ENCODE measurements at regions not wholly inside any gene's neighbourhood (a gene's known extent, or its start where the extent isn't known, plus 50 kb on each side); places are given as distances from the start of the nearest gene placed in this dataset.

GRCh38 chr9:115665519-115665918, 488.1 kb upstream of the PAPPA start:
- H3K23ac ChIP-seq (ENCODE audit: low read length): no peak overlapping the region
- H4K5ac ChIP-seq (ENCODE audit: low read length): no peak overlapping the region
- H3K27ac ChIP-seq (ENCODE audit: low read depth, low read length): no peak overlapping the region
- H3K79me2 ChIP-seq (ENCODE audit: control insufficient read depth, insufficient read depth, low read length): no peaks in the 10 kb centered on the region
- no peak overlapping the region for H3K4me2 ChIP-seq (ENCODE audit: low read length)
- H3K9ac ChIP-seq (ENCODE audit: low read length): no peak overlapping the region
- no peak overlapping the region for H2BK15ac ChIP-seq (replicated peaks; ENCODE audit: low read depth)
- WGBS (ENCODE audit: extremely low coverage, insufficient coverage, low lambda C conversion rate): no CpG with 5 or more reads among the region's 2 CpGs
- no peak overlapping the region for H3K4me3 ChIP-seq (ENCODE audit: low read length)
- no peak overlapping the region for H3K18ac ChIP-seq (ENCODE audit: low read length)
- no peak overlapping the region for H3K4ac ChIP-seq (ENCODE audit: low read depth, low read length)
- H3K4me1 ChIP-seq (ENCODE audit: control insufficient read depth, low read depth, low read length): no peaks in the 10 kb centered on the region
- DNase-seq: no peak
- H3K36me3 ChIP-seq (ENCODE audit: control insufficient read depth, insufficient read depth, low read length): no peaks in the 10 kb centered on the region
- no peaks in the 10 kb centered on the region for H3K79me1 ChIP-seq (ENCODE audit: low read length)
- no peak overlapping the region for H2BK5ac ChIP-seq (ENCODE audit: low read length)
- H3K27me3 ChIP-seq (ENCODE audit: insufficient read depth, low read length, poor library complexity): no peaks in the 10 kb centered on the region
- H2AK5ac ChIP-seq (ENCODE audit: low read length): no peak overlapping the region
- H3K56ac ChIP-seq (ENCODE audit: low read length): no peak overlapping the region
- no peak overlapping the region for H4K8ac ChIP-seq (ENCODE audit: low read depth, low read length)
- no peak overlapping the region for H2BK120ac ChIP-seq (ENCODE audit: low read depth, low read length)

DNA sequence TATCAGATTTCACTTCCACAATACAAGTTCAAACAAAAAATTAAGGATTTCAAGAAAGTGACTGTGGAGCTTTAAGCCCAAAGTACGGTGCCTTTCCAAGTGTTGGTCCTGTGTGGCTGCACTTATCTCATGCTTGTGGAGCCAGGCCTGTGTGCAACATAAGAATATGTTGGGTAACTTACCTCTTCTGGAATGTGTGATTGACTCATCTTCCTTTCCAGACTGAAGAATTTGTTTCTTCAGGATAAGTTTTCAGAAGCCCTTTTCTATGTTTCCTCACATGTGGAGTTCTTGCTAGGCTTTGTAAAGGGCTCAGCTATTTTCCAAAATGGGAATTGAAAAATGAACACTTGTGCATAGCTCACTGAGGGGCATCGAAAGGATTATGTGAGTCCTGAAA, 485.1 kb upstream of the PAPPA start:
- H3K4me3 ChIP-seq (ENCODE audit: low read length): no peak overlapping the region

GRCh38 chr9:115671236-115671962, 482.2 kb upstream of the PAPPA start:
- H3K56ac ChIP-seq (ENCODE audit: low read length): no peak overlapping the region
- no peak overlapping the region for H2AK5ac ChIP-seq (ENCODE audit: low read length)
- no peak overlapping the region for H4K8ac ChIP-seq (ENCODE audit: low read depth, low read length)
- no peak overlapping the region for H2BK15ac ChIP-seq (replicated peaks; ENCODE audit: low read depth)
- no peak for DNase-seq
- no peak overlapping the region for H3K9ac ChIP-seq (ENCODE audit: low read length)
- H3K4me2 ChIP-seq (ENCODE audit: low read length): no peak overlapping the region
- H3K4ac ChIP-seq (ENCODE audit: low read depth, low read length): no peak overlapping the region
- no peak overlapping the region for H3K18ac ChIP-seq (ENCODE audit: low read length)
- no peaks in the 10 kb centered on the region for H3K27me3 ChIP-seq (ENCODE audit: insufficient read depth, low read length, poor library complexity)
- no peaks in the 10 kb centered on the region for H3K79me2 ChIP-seq (ENCODE audit: control insufficient read depth, insufficient read depth, low read length)
- H3K23ac ChIP-seq (ENCODE audit: low read length): no peak overlapping the region
- no peaks in the 10 kb centered on the region for H3K36me3 ChIP-seq (ENCODE audit: control insufficient read depth, insufficient read depth, low read length)
- no peak overlapping the region for H3K27ac ChIP-seq (ENCODE audit: low read depth, low read length)
- H2BK120ac ChIP-seq (ENCODE audit: low read depth, low read length): no peak overlapping the region
- H3K4me3 ChIP-seq (ENCODE audit: low read length): no peak overlapping the region
- no peaks in the 10 kb centered on the region for H3K79me1 ChIP-seq (ENCODE audit: low read length)
- WGBS (ENCODE audit: extremely low coverage, insufficient coverage, low lambda C conversion rate): no CpG with 5 or more reads among the region's 7 CpGs
- H2BK5ac ChIP-seq (ENCODE audit: low read length): no peak overlapping the region
- H3K4me1 ChIP-seq (ENCODE audit: control insufficient read depth, low read depth, low read length): peaks cover 2% of the 10 kb centered on the region
- no peak overlapping the region for H4K5ac ChIP-seq (ENCODE audit: low read length)

More for the DNA sequence above, 485.1 kb upstream of the PAPPA start:
- no peak overlapping the region for H3K18ac ChIP-seq (ENCODE audit: low read length)
- H3K79me1 ChIP-seq (ENCODE audit: low read length): no peaks in the 10 kb centered on the region
- H2BK5ac ChIP-seq (ENCODE audit: low read length): no peak overlapping the region
- H3K27ac ChIP-seq (ENCODE audit: low read depth, low read length): no peak overlapping the region
- no CpG with 5 or more reads among the region's 2 CpGs for WGBS (ENCODE audit: extremely low coverage, insufficient coverage, low lambda C conversion rate)
- no peak overlapping the region for H3K4me2 ChIP-seq (ENCODE audit: low read length)
- H3K79me2 ChIP-seq (ENCODE audit: control insufficient read depth, insufficient read depth, low read length): no peaks in the 10 kb centered on the region
- H2AK5ac ChIP-seq (ENCODE audit: low read length): no peak overlapping the region
- H2BK120ac ChIP-seq (ENCODE audit: low read depth, low read length): no peak overlapping the region
- H3K36me3 ChIP-seq (ENCODE audit: control insufficient read depth, insufficient read depth, low read length): no peaks in the 10 kb centered on the region
- no peaks in the 10 kb centered on the region for H3K27me3 ChIP-seq (ENCODE audit: insufficient read depth, low read length, poor library complexity)
- H2BK15ac ChIP-seq (replicated peaks; ENCODE audit: low read depth): no peak overlapping the region
- H3K4me1 ChIP-seq (ENCODE audit: control insufficient read depth, low read depth, low read length): peaks cover 2% of the 10 kb centered on the region
- peak; percentile 27 for DNase-seq
- no peak overlapping the region for H3K23ac ChIP-seq (ENCODE audit: low read length)
- H4K8ac ChIP-seq (ENCODE audit: low read depth, low read length): no peak overlapping the region
- H4K5ac ChIP-seq (ENCODE audit: low read length): no peak overlapping the region
- H3K9ac ChIP-seq (ENCODE audit: low read length): no peak overlapping the region
- no peak overlapping the region for H3K4ac ChIP-seq (ENCODE audit: low read depth, low read length)
- H3K56ac ChIP-seq (ENCODE audit: low read length): no peak overlapping the region

- no peak overlapping the region for H3K56ac ChIP-seq (ENCODE audit: low read length)
- no peak overlapping the region for H3K4ac ChIP-seq (ENCODE audit: low read depth, low read length)
- H2AK5ac ChIP-seq (ENCODE audit: low read length): no peak overlapping the region
- H4K8ac ChIP-seq (ENCODE audit: low read depth, low read length): no peak overlapping the region
- no peak for DNase-seq
- no peak overlapping the region for H2BK120ac ChIP-seq (ENCODE audit: low read depth, low read length)
- no CpG with 5 or more reads among the region's 1 CpG for WGBS (ENCODE audit: extremely low coverage, insufficient coverage, low lambda C conversion rate)
- no peaks in the 10 kb centered on the region for H3K36me3 ChIP-seq (ENCODE audit: control insufficient read depth, insufficient read depth, low read length)
- no peak overlapping the region for H3K23ac ChIP-seq (ENCODE audit: low read length)
- no peak overlapping the region for H3K9ac ChIP-seq (ENCODE audit: low read length)
- H3K79me1 ChIP-seq (ENCODE audit: low read length): no peaks in the 10 kb centered on the region
- H3K4me2 ChIP-seq (ENCODE audit: low read length): no peak overlapping the region
- no peaks in the 10 kb centered on the region for H3K79me2 ChIP-seq (ENCODE audit: control insufficient read depth, insufficient read depth, low read length)
- no peak overlapping the region for H3K4me3 ChIP-seq (ENCODE audit: low read length)
- H3K4me1 ChIP-seq (ENCODE audit: control insufficient read depth, low read depth, low read length): peaks cover 2% of the 10 kb centered on the region
- no peaks in the 10 kb centered on the region for H3K27me3 ChIP-seq (ENCODE audit: insufficient read depth, low read length, poor library complexity)
- no peak overlapping the region for H2BK15ac ChIP-seq (replicated peaks; ENCODE audit: low read depth)
- no peak overlapping the region for H4K5ac ChIP-seq (ENCODE audit: low read length)
- H3K18ac ChIP-seq (ENCODE audit: low read length): peak overlapping the region; percentile 60
- H3K27ac ChIP-seq (ENCODE audit: low read depth, low read length): no peak overlapping the region
- H2BK5ac ChIP-seq (ENCODE audit: low read length): no peak overlapping the region
Observed at GRCh38 chr9:115671963-115672305, 481.7 kb upstream of the PAPPA start.

- Histone ChIP-seq H2AK5ac (ENCODE audit: low read length) (no peak overlapping the region), H3K79me2 (ENCODE audit: control insufficient read depth, insufficient read depth, low read length) (no peaks in the 10 kb centered on the region), H2BK15ac (replicated peaks; ENCODE audit: low read depth) (no peak overlapping the region), H4K5ac (ENCODE audit: low read length) (no peak overlapping the region), H2BK5ac (ENCODE audit: low read length) (no peak overlapping the region), H3K27ac (ENCODE audit: low read depth, low read length) (peak overlapping the region; percentile 82), H3K9ac (ENCODE audit: low read length) (no peak overlapping the region), H3K4me1 (ENCODE audit: control insufficient read depth, low read depth, low read length) (peaks cover 2% of the 10 kb centered on the region), H3K79me1 (ENCODE audit: low read length) (no peaks in the 10 kb centered on the region), H3K23ac (ENCODE audit: low read length) (no peak overlapping the region), H3K36me3 (ENCODE audit: control insufficient read depth, insufficient read depth, low read length) (no peaks in the 10 kb centered on the region), H3K4ac (ENCODE audit: low read depth, low read length) (peak overlapping the region; percentile 36), H3K18ac (ENCODE audit: low read length) (peak overlapping the region; percentile 47), H3K56ac (ENCODE audit: low read length) (no peak overlapping the region), H3K27me3 (ENCODE audit: insufficient read depth, low read length, poor library complexity) (no peaks in the 10 kb centered on the region), H3K4me3 (ENCODE audit: low read length) (no peak overlapping the region), H2BK120ac (ENCODE audit: low read depth, low read length) (no peak overlapping the region), H4K8ac (ENCODE audit: low read depth, low read length) (no peak overlapping the region), H3K4me2 (ENCODE audit: low read length) (no peak overlapping the region)
- WGBS (ENCODE audit: extremely low coverage, insufficient coverage, low lambda C conversion rate): no CpG with 5 or more reads among the region's 7 CpGs
- peak; percentile 90 for DNase-seq
Observed at GRCh38 chr9:115672477-115673316, 480.9 kb upstream of the PAPPA start.
